ENCODE measurements at regions not wholly inside any gene's neighbourhood (a gene's known extent, or its start where the extent isn't known, plus 50 kb on each side); places are given as distances from the start of the nearest gene placed in this dataset.

DNA sequence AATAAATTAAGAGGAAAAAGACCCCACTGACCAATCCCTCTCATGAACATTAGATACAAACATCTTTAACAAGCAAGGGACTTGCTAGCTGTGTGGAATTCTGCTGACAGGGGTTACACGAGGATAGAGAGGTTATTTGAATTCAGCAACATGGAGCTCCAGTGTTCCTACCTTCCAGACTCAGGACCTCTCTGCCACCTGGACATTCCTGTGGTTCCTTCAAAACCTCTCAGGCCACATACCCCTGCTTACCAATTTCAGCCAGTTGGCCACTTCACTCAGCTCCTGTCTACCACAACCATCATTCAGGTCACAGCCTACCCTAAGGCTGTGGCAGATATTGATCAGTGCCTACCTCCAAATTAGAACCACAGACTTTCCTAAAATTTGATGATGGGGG is 147.5 kb downstream of the RRAGC start:
- intact Hi-C loops (cut with micrococcal nuclease) = no loop called here
- ChIA-PET POLR2A (no interaction called here), CTCF (interaction anchor here (0.6 kb wide), 1 partner anchor 330 kb away, joined by 3 read pairs; no protein-coding TSS in a partner anchor)
- Mint-ChIP-seq H3K27ac (ENCODE audit: low read depth, unreplicated experiment) (no peak overlapping the region), H3K27me3 (ENCODE audit: insufficient read depth, unreplicated experiment) (no peaks in the 10 kb centered on the region), H3K36me3 (ENCODE audit: insufficient read depth, unreplicated experiment) (no peaks in the 10 kb centered on the region), H3K9me3 (ENCODE audit: unreplicated experiment) (no peaks in the 10 kb centered on the region), H3K4me3 (ENCODE audit: unreplicated experiment) (no peak overlapping the region), H3K4me1 (ENCODE audit: insufficient read depth, unreplicated experiment) (no peaks in the 10 kb centered on the region)
- DNase-seq (ENCODE audit: unreplicated experiment) = no peak
- BruUV-seq (replicated peaks) = no TSS peak
- TF ChIP-seq, protein P1, sequence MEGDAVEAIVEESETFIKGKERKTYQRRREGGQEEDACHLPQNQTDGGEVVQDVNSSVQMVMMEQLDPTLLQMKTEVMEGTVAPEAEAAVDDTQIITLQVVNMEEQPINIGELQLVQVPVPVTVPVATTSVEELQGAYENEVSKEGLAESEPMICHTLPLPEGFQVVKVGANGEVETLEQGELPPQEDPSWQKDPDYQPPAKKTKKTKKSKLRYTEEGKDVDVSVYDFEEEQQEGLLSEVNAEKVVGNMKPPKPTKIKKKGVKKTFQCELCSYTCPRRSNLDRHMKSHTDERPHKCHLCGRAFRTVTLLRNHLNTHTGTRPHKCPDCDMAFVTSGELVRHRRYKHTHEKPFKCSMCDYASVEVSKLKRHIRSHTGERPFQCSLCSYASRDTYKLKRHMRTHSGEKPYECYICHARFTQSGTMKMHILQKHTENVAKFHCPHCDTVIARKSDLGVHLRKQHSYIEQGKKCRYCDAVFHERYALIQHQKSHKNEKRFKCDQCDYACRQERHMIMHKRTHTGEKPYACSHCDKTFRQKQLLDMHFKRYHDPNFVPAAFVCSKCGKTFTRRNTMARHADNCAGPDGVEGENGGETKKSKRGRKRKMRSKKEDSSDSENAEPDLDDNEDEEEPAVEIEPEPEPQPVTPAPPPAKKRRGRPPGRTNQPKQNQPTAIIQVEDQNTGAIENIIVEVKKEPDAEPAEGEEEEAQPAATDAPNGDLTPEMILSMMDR (IDR thresholded peaks at IDR 0.05; ENCODE audit: unreplicated experiment) = no peak

DNA sequence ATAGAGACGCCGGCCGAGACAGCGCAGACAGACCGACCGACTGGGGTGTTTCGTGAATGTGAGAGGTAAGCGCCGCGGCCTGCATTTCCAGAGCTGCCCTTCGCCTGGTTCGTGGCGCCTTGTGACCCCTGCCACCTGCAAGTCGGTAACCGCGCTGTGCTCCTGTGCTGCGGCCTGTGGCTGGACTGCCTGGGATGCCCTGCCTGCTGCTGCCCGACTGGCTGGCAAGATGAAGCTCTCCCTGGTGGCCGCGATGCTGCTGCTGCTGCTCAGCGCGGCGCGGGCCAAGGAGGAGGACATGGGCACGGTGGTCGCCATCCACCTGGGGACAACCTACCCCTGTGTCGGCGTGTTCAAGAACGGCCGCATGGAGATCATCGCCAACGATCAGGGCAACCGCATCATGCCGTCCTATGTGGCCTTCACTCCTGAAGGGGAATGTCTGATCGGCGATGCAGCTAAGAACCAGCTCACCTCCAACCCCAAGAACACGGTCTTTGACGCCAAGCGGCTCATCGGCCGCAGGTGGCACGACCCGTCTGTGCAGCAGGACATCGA is 150.8 kb downstream of the RRAGC start:
- Mint-ChIP-seq H3K36me3 (ENCODE audit: insufficient read depth, unreplicated experiment) (no peaks in the 10 kb centered on the region), H3K27ac (ENCODE audit: low read depth, unreplicated experiment) (no peak overlapping the region), H3K4me1 (ENCODE audit: insufficient read depth, unreplicated experiment) (no peaks in the 10 kb centered on the region), H3K27me3 (ENCODE audit: insufficient read depth, unreplicated experiment) (peaks cover 29% of the 10 kb centered on the region), H3K9me3 (ENCODE audit: unreplicated experiment) (peaks cover 8% of the 10 kb centered on the region), H3K4me3 (ENCODE audit: unreplicated experiment) (no peak overlapping the region)
- TF ChIP-seq, protein P1 (IDR thresholded peaks at IDR 0.05; ENCODE audit: unreplicated experiment) = no peak
- POLR2A ChIA-PET = no interaction called here
- no peak for DNase-seq (ENCODE audit: unreplicated experiment)
- CTCF ChIA-PET = no interaction called here
- BruUV-seq (replicated peaks) = no TSS peak
- intact Hi-C loops (cut with micrococcal nuclease) = no loop called here

DNA sequence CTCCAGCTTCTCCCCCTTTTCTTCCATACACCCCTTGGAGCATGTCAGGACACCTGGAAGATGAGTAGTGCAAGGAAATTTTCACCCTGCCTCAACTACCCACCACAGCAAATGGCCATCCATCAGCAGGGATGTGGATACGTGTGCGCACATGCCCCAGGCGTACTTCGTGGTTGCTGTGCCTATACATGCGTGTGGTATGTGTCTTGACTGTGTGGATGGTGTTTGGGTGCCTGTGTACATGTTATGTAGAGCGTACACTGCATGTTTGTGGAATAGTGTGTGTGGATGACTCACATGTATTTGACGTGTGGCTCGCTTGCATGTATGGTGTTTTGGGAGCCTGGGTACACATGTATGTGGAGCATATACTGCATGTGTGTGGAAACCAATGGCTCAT is 158.5 kb downstream of the RRAGC start:
- no peak overlapping the region for H3K4me3 Mint-ChIP-seq (ENCODE audit: unreplicated experiment)
- BruUV-seq (replicated peaks) = no TSS peak
- H3K27me3 Mint-ChIP-seq (ENCODE audit: insufficient read depth, unreplicated experiment) = peaks cover 64% of the 10 kb centered on the region
- TF ChIP-seq, protein P1 (IDR thresholded peaks at IDR 0.05; ENCODE audit: unreplicated experiment) = no peak
- intact Hi-C loops (cut with micrococcal nuclease) = no loop called here
- no peak for DNase-seq (ENCODE audit: unreplicated experiment)
- H3K9me3 Mint-ChIP-seq (ENCODE audit: unreplicated experiment) = peaks cover 8% of the 10 kb centered on the region
- H3K36me3 Mint-ChIP-seq (ENCODE audit: insufficient read depth, unreplicated experiment) = no peaks in the 10 kb centered on the region
- H3K4me1 Mint-ChIP-seq (ENCODE audit: insufficient read depth, unreplicated experiment) = no peaks in the 10 kb centered on the region
- POLR2A ChIA-PET = no interaction called here
- CTCF ChIA-PET = interaction anchor here (0.6 to 0.8 kb wide), 2 partner anchors 10 to 195 kb away, joined by 4 to 5 read pairs; no protein-coding TSS in a partner anchor
- no peak overlapping the region for H3K27ac Mint-ChIP-seq (ENCODE audit: low read depth, unreplicated experiment)

DNA sequence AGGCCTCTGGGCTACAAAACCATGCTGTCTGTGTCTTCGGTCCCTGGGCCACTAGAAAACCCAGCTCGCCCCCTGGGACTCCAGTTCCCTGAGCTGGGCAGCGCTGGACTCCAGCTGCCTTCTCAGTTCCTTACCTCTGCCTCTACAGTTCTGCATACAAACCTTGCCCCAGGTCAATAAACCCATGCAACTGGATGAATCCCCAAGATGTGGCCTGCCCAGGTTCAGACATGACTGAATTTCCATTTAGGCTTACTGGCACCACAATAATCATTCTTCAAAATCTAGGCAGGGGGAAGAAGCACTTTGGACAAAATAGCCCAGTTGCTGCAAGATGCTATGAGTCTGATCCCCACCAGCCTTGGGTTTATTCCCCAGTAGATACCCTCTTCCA is 159.5 kb downstream of the RRAGC start:
- intact Hi-C loops (cut with micrococcal nuclease) = no loop called here
- H3K9me3 Mint-ChIP-seq (ENCODE audit: unreplicated experiment) = peaks cover 3% of the 10 kb centered on the region
- TF ChIP-seq, protein P1 (IDR thresholded peaks at IDR 0.05; ENCODE audit: unreplicated experiment) = no peak
- DNase-seq (ENCODE audit: unreplicated experiment) = no peak
- H3K36me3 Mint-ChIP-seq (ENCODE audit: insufficient read depth, unreplicated experiment) = no peaks in the 10 kb centered on the region
- ChIA-PET POLR2A (no interaction called here), CTCF (no interaction called here)
- BruUV-seq (replicated peaks) = no TSS peak
- H3K4me3 Mint-ChIP-seq (ENCODE audit: unreplicated experiment) = no peak overlapping the region
- no peak overlapping the region for H3K27ac Mint-ChIP-seq (ENCODE audit: low read depth, unreplicated experiment)
- H3K27me3 Mint-ChIP-seq (ENCODE audit: insufficient read depth, unreplicated experiment) = peaks cover 61% of the 10 kb centered on the region
- H3K4me1 Mint-ChIP-seq (ENCODE audit: insufficient read depth, unreplicated experiment) = no peaks in the 10 kb centered on the region
